ENCODE measurements at regions not wholly inside any gene's neighbourhood (a gene's known extent, or its start where the extent isn't known, plus 50 kb on each side); places are given as distances from the start of the nearest gene placed in this dataset.

DNA sequence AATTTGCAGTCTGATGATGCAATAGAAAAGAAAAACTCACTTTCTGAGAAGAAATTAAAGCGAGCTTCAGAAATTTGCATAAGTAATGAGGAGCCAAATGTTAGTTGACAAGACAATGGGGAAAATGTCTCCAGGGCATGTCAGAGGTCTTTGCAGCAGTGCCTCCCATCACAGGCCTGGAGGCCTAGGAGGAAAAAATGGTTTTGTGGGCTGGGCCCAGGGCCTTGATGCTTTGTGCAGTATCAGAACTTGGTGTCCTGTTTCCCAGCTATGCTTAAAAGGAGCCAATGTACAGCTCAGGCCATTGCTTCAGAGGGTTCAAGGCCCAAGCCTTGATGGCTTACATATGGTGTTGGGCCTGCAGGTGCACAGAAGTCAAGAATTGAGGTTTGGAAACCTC is 298.4 kb downstream of the SMARCA2 start:
- TF ChIP-seq, protein P1, sequence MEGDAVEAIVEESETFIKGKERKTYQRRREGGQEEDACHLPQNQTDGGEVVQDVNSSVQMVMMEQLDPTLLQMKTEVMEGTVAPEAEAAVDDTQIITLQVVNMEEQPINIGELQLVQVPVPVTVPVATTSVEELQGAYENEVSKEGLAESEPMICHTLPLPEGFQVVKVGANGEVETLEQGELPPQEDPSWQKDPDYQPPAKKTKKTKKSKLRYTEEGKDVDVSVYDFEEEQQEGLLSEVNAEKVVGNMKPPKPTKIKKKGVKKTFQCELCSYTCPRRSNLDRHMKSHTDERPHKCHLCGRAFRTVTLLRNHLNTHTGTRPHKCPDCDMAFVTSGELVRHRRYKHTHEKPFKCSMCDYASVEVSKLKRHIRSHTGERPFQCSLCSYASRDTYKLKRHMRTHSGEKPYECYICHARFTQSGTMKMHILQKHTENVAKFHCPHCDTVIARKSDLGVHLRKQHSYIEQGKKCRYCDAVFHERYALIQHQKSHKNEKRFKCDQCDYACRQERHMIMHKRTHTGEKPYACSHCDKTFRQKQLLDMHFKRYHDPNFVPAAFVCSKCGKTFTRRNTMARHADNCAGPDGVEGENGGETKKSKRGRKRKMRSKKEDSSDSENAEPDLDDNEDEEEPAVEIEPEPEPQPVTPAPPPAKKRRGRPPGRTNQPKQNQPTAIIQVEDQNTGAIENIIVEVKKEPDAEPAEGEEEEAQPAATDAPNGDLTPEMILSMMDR (IDR thresholded peaks at IDR 0.05), result no peak
- no peak for TF ChIP-seq POLR2A (IDR thresholded peaks at IDR 0.05)
